Panc1 (cell line): ENCODE measurements at regions not wholly inside any gene's neighbourhood (a gene's known extent, or its start where the extent isn't known, plus 50 kb on each side); places are given as distances from the start of the nearest gene placed in this dataset.

Experiments
- POLR2AphosphoS5 ChIP-seq: IDR thresholded peaks from 2 replicates; pipeline ENCODE4 v1.6.1; 2012; ENCODE audit warnings: mild to moderate bottlenecking, low read depth, low read length, moderate library complexity
- TF ChIP-seq, protein P1 (sequence below): fragments of 450-650 bp; IDR thresholded peaks from 2 replicates; pipeline ENCODE4 v1.5.1; 2017; ENCODE audit warnings: mild to moderate bottlenecking

DNA sequence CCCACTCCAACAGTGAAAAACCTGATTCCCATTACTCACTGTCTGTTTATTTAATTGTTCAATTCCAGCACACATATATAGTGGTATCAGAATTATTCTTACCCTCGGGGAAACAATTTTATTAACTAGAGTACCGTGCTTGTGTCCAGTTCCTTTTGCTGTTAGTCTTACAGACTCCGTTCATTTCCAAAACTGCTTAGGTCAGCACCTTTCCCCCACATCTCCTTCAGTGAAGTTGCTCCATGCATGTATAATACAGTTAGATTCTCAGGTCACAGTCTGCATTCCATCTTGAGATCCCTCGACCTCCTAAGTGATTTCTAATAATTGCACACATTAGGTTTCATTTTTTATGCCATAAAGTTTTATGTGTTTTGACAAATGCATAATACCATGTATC, 56.3 kb upstream of the ZNF521 start:
- TF ChIP-seq, protein P1, sequence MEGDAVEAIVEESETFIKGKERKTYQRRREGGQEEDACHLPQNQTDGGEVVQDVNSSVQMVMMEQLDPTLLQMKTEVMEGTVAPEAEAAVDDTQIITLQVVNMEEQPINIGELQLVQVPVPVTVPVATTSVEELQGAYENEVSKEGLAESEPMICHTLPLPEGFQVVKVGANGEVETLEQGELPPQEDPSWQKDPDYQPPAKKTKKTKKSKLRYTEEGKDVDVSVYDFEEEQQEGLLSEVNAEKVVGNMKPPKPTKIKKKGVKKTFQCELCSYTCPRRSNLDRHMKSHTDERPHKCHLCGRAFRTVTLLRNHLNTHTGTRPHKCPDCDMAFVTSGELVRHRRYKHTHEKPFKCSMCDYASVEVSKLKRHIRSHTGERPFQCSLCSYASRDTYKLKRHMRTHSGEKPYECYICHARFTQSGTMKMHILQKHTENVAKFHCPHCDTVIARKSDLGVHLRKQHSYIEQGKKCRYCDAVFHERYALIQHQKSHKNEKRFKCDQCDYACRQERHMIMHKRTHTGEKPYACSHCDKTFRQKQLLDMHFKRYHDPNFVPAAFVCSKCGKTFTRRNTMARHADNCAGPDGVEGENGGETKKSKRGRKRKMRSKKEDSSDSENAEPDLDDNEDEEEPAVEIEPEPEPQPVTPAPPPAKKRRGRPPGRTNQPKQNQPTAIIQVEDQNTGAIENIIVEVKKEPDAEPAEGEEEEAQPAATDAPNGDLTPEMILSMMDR = no peak
- no peak for TF ChIP-seq POLR2AphosphoS5
